NCI-H446 (cell line): ENCODE measurements at regions not wholly inside any gene's neighbourhood (a gene's known extent, or its start where the extent isn't known, plus 50 kb on each side); places are given as distances from the start of the nearest gene placed in this dataset.
"Not testable (repeated sequence)": the region's sequence is repeated elsewhere in the genome, so short reads cannot be mapped to it uniquely, and the experiment has no call there.

Source experiments
- DNase-seq, 2 experiments: peaks; one replicate each; lab custom pipeline; 2025; lab: John Stamatoyannopoulos, UW

DNA sequence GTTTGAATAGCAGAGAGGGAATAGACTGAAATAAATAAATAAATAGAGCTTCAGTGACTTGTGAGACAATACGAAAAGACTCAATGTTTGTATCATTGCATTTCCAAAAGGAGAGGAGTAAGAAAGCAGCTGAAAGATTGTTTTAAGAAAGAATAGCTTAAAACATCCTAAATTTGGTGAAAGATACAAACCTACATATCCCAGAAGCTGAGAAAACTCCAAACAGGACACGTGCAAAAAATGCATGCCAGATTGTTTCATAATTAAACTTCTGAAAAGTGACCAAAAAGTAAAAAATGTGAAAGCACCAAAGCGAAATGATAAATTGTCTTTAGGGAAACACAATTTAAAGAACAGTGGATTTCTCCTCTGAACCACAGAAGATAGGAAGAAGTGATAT, 711.0 kb downstream of the AACS start:
- no peak for DNase-seq

GRCh38 chr12:125786143-125786542, 720.9 kb downstream of the AACS start:
- DNase-seq: no peak

DNA sequence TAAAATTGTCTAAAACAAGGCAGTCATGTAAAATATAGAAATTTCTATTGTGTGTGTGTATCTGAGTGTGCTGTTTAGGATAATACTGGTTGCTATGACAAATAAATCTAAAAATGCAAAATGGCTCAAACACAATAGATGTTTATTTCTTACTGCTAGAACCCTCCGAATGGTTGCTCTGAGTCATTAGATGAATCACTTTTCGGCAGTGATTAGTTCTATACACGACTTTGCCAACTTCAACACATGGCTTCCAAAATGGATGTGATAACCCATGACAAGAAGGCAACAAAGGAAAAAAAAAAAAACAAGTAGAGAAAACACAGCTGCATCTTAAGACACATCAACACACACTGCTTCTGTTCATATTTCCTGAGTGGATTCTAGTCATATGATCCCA, 729.2 kb downstream of the AACS start:
- no peak for DNase-seq

GRCh38 chr12:125797421-125798175, 732.4 kb downstream of the AACS start:
- DNase-seq: no peak

DNA sequence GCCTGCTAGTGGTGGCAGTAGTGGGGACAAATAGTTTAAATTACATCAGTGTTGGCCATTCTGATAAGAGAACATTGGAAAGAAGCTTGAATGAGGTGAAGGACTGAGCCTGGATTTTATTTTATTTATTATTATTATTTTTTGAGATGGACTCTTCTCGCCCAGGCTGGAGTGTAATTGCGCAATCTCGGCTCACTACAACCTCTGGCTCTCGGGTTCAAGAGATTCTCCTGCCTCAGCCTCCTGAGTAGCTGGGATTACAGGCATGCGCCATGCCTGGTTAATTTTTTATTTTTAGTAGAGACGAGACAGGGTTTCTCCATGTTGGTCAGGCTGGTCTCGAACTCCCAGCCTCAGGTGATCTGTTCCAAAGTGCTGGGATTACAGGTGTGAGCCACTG, 739.4 kb downstream of the AACS start:
- DNase-seq: no peak

- no peak for DNase-seq
Measured at GRCh38 chr12:125824276-125824675, 759.0 kb downstream of the AACS start.

- no peak for DNase-seq
Measured at GRCh38 chr12:125835852-125836251, 770.6 kb downstream of the AACS start.

DNA sequence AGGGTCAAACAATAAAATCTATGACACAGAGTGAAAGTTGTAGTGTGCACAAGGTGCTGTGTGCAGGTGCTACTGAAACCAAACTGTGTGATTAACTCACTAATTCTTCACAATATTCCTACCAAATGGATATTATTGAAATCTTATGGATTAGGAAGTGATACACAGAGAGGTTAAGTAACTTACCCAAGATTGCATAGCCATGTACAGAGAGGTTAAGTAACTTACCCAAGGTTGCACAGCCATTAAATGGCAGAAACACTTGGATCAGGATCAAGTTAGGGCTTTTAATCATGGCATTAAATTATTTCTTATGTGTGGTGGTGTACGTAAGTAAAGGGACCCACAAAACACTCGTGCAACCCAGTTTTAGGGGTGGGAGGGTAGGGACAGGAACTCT, 771.4 kb downstream of the AACS start:
- no peak for DNase-seq

- no peak for DNase-seq
Measured at GRCh38 chr12:125841332-125841731, 776.1 kb downstream of the AACS start.

GRCh38 chr12:125852116-125852515, 786.9 kb downstream of the AACS start:
- no peak for DNase-seq

GRCh38 chr12:125852679-125853078, 787.4 kb downstream of the AACS start:
- no peak for DNase-seq

- DNase-seq: no peak
Measured at GRCh38 chr12:125853670-125854069, 788.4 kb downstream of the AACS start.

DNA sequence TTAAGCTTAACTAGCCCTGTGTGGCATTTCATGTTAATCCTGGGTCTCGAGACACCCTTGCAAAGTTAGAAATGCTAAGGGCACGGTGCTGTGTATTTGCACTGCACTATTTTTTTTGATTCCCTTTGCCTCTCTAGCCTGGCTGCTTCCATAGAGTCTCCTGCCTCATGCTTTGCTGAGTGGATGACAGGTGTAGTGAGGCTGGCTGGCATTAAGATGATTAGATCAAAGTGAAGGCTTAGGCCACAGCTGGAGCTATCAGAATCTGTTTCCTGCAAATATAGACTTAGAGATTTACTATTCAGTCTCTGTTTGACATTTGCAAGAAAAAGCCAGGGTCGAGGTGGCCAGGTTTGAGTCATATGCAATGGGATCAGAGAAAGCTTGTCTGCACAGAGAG, 791.1 kb downstream of the AACS start:
- DNase-seq: no peak

GRCh38 chr12:125856896-125857295, 791.7 kb downstream of the AACS start:
- DNase-seq: no peak

DNA sequence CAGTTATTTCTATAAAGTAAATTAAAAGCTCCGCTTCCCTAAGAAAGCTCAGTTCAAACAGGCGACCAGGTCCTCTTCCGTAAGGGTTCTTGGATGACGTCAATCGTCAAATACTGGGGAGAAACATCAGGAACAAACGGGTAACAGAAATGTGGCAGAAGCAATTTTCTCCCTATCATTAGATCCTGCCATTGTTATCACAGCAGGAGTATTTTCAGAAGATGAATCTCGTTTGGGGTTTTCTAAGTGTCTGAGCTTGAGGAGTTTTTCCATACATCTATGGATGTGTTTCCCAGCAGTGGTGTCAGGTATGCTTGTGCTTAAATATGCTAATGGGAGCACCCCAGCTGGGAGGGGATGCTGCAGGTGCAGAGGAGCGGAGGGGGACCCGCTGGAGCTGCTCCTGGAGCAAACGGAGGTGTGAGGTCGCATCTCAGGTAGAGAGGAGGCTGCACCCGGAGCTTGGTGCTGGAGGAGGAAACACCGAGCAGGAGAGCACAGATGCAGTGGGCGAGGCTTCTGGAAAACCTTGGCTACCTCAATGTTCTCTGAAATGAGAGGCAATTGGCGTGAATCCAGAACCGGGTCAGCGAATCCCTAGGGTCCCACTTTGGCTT, 795.5 kb downstream of the AACS start:
- no peak for DNase-seq

DNA sequence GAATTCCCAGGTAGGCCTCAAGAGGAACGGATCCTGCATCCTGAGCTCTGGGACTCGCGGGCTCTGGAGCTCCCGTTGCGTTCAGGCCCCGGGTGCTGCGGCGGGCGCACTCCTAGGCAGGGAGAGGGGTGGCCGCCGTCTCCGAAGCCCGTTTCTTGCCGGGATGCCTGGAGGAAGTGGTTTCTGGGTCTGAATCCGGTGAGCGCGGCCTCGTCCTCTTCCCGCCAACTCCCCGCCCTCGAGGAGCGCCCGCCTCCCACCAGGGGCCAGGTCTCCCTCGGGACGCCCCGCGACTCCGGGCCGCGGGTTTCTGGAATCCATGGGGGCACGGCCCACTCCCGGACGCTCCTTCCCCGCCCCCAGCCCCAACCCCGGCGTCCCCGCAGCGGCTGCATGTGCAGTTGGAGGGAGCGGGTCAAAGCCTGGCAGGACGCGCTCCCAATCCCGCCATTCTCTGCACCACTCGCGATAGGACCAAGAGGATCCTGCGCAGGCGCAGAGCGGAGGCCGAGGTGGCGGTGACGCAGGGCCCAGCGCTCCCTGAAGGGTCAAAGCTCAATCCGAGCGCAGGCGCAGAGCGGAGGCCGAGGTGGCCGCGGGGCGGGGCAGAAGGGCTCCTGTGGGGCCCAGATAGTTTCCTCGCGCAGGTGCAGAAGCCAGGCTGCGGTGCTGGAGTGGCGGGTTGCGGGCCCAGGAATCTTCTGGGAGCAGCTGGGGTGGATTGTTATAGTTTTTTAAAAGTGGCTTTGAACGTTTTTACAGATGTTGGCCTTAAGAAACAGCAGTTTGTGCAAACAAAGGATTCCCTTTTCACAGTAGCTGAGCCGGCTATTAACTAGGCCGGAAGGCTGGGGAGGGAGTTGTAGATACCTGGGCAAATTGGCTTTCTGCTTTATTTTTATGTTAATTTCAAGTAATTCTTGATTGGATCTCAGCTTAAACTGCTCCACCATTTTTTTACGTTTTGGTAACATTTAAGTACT, 796.4 kb downstream of the AACS start:
- no peak for DNase-seq

- DNase-seq: not testable (repeated sequence)
Measured at GRCh38 chr12:125865236-125865635, 800.0 kb downstream of the AACS start.

GRCh38 chr12:125871811-125872594, 806.8 kb downstream of the AACS start:
- DNase-seq: no peak

DNA sequence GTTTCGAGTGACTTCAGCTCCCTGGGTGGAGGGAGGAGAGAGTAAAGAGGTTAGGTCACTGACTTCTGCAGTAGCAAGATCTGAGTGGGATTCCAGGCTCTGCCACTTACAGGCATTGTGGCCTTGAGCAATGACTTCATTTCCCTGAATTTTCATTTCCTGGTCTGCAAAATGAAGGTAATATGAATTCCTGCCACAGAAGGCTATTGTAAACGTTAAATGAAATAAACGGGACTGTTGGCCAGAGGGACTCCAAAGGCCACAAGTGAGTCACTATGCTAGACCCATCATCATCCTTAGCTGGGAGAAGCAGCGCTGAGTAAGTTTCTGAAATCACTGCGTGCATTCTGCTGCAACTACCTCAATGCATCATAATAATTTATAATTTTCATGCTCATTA, 807.8 kb downstream of the AACS start:
- no peak for DNase-seq

DNA sequence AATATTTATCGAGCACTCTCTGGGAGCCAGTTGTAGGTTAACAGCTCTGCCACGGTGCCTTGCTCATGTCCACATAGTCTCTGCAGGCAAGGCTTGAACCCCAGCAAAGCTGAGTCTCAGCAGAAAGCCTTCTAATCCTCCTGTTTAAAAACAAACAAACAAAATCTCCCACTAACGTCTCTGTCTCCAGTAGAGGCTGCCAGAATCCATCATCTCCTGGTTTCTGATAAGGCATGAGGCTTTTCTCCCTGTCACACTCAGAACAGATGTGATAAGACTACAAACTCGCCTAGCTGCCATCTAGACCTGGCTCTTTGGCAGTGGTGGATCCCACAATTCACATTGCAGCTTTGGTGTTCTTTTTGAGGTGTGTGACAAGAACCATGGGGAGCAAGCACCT, 813.2 kb downstream of the AACS start:
- DNase-seq: no peak

DNA sequence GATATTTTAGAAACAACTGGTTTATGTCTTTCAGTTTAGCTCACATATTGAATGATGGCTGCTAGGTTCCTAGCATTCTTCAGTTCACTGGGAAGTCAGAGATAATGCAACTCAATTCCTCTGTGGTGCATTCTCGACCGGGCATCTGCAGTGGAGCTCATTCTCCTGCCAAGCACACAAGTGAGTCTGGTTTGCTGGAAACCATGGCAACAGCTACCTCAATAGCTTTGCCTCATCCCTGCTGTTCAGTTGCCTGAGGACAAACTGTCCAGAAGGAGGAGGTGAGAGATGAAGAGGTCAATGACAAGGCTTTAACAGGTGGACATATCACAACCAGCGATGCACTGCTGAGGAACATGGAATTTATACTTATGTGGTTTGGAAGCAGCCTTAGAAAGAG, 816.9 kb downstream of the AACS start:
- DNase-seq: no peak

DNA sequence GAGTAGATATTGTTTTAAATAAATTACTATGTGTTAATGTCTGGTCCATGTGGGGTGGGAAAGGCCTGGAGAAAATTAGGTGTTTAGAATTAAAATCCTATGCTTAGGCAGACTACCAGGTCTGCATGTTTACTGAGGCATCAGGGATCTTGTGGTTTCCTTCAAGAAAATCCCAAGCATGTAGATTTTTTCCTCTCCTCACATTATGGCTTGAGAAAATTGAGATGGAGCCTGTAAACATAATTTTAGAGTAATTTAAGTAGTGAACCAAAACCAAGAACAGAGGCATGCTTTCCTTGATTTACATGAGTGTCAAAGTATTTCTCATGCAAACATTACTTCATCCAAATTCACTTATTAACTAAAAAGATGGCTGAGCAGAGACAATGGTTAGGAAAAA, 823.7 kb downstream of the AACS start:
- DNase-seq: no peak
